Fibroblast of pulmonary artery (primary cell): ENCODE measurements at regions not wholly inside any gene's neighbourhood (a gene's known extent, or its start where the extent isn't known, plus 50 kb on each side); places are given as distances from the start of the nearest gene placed in this dataset.

ENCODE experiments used
- DNase-seq: peaks from one replicate; pipeline ENCODE4 v3.0.0-alpha.2; 2010; ENCODE audit warnings: low read depth
- H3K4me3 ChIP-seq: replicated peaks from 2 replicates; pipeline ENCODE4 v1.5.1; 2011; ENCODE audit warnings: low read depth, mild to moderate bottlenecking, control low read depth, low read length, moderate library complexity
- TF ChIP-seq, protein P1 (sequence below): IDR thresholded peaks from 2 replicates; pipeline ENCODE4 v1.5.1; 2011; ENCODE audit warnings: mild to moderate bottlenecking, control low read depth, low read length, inconsistent platforms; ENCODE audit errors: missing control alignments

- TF ChIP-seq, protein P1, sequence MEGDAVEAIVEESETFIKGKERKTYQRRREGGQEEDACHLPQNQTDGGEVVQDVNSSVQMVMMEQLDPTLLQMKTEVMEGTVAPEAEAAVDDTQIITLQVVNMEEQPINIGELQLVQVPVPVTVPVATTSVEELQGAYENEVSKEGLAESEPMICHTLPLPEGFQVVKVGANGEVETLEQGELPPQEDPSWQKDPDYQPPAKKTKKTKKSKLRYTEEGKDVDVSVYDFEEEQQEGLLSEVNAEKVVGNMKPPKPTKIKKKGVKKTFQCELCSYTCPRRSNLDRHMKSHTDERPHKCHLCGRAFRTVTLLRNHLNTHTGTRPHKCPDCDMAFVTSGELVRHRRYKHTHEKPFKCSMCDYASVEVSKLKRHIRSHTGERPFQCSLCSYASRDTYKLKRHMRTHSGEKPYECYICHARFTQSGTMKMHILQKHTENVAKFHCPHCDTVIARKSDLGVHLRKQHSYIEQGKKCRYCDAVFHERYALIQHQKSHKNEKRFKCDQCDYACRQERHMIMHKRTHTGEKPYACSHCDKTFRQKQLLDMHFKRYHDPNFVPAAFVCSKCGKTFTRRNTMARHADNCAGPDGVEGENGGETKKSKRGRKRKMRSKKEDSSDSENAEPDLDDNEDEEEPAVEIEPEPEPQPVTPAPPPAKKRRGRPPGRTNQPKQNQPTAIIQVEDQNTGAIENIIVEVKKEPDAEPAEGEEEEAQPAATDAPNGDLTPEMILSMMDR, result no peak
- H3K4me3 ChIP-seq, result no peak overlapping the region
- no peak for DNase-seq
Observed at GRCh38 chr4:123547216-123548165, 150.9 kb downstream of the SPRY1 start.

GRCh38 chr4:123553279-123553678 lies 156.7 kb downstream of the SPRY1 start:
- DNase-seq, result no peak
- no peak overlapping the region for H3K4me3 ChIP-seq
- TF ChIP-seq, protein P1, result no peak

GRCh38 chr4:123553733-123554637 lies 157.4 kb downstream of the SPRY1 start:
- DNase-seq, result no peak
- no peak overlapping the region for H3K4me3 ChIP-seq
- TF ChIP-seq, protein P1, result no peak

DNA sequence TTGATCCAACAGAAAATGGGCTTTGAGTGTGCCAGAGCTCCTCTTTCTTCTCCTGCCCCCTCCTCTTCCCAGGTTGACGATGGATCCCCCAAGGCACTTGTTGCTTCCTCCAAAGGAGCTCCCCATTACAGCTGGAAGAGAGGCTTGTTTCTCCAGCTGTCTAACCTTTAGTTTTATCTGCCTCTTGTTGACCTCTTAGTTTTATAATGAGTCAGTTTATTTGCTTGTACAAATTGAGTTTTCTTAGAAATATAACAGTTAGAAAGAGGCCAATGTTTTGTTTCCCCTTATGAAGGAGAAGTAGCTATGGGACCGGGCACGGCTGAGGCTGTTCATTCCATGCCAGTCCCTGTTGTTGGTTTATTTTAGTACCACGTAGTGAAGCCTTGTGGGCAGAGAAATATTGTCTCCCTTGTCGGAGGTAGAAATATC lies 158.2 kb downstream of the SPRY1 start:
- no peak for DNase-seq
- no peak overlapping the region for H3K4me3 ChIP-seq
- TF ChIP-seq, protein P1, result no peak

DNA sequence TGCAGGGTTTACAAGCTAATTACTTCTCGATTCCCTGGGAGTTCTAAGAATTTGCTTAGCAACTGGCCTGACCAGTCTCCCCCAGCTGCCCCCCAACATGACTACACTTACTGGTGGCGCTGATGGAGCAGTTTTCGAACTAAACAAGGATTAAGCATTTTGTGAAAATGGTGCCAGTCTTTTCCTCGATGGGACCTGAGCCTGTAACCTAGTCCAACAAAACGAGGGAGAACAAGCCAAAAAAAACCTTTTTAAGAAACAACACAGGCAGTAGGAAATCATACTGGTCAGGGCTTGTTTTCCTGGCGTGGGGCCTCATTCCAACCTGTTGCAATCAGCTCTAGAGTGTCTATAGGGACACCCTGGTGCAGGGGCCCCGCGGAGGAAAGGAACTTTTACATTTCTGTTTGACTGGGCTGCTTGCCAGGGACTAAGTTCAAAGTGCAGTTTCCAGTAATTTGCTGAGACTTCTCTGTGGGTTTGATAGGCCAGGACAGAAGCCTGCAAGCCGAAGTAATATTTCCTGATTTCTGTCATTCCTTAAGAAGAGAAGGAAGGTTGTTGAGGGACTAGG lies 158.7 kb downstream of the SPRY1 start:
- TF ChIP-seq, protein P1, result no peak
- DNase-seq, result peak; percentile 98
- no peak overlapping the region for H3K4me3 ChIP-seq

DNA sequence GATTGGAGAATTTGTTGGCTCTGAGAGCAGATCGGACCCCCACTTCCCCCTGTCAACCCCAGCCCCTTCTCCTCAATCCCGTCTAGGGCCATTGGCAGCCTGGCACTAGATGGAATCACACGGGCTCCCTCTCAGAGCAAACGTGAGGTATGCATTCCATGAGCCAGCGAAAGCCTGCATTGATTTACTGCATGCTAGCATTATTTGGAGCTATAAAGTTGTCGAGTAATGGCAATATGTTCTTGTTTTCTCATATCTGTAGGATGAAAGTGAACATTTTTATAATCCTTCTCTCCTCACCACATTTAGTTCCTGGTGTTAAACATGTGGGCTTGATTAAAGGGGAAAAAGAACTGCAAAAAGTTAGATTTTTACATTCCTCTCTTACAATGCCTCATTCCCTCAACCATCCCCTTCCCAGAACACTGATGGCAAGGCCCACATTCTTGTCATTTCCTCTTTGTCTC lies 159.2 kb downstream of the SPRY1 start:
- no peak overlapping the region for H3K4me3 ChIP-seq
- TF ChIP-seq, protein P1, result no peak
- DNase-seq, result no peak
